ENCODE measurements at regions not wholly inside any gene's neighbourhood (a gene's known extent, or its start where the extent isn't known, plus 50 kb on each side); places are given as distances from the start of the nearest gene placed in this dataset.

DNA sequence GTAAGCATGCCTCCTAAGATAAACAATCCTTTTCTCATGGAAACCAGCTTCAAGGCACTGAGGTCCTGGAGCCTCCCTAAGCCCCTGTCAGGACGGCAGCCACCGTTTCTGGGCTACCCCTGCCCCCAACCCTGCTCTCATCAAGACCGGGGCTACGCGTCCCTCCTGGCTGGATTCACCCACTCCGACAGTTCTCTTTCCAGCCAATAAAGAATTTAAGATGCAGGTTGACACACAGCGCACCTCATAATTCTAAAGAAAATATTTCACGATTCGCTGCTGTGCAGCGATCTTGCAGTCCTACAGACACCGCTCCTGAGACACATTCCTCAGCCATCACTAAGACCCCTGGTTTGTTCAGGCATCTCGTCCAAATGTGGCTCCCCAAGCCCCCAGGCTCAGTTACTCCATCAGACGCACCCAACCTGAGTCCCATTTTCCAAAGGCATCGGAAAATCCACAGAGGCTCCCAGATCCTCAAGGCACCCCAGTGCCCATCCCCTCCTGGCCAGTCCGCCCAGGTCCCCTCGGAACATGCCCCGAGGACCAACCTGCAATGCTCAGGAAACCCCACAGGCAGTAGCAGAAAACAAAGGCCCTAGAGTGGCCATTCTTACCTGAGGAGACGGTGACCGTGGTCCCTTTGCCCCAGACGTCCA is 336.3 kb downstream of the TMEM121 start:
- DNase-seq (ENCODE audit: low read depth), result no peak
- TF ChIP-seq, protein P1, sequence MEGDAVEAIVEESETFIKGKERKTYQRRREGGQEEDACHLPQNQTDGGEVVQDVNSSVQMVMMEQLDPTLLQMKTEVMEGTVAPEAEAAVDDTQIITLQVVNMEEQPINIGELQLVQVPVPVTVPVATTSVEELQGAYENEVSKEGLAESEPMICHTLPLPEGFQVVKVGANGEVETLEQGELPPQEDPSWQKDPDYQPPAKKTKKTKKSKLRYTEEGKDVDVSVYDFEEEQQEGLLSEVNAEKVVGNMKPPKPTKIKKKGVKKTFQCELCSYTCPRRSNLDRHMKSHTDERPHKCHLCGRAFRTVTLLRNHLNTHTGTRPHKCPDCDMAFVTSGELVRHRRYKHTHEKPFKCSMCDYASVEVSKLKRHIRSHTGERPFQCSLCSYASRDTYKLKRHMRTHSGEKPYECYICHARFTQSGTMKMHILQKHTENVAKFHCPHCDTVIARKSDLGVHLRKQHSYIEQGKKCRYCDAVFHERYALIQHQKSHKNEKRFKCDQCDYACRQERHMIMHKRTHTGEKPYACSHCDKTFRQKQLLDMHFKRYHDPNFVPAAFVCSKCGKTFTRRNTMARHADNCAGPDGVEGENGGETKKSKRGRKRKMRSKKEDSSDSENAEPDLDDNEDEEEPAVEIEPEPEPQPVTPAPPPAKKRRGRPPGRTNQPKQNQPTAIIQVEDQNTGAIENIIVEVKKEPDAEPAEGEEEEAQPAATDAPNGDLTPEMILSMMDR (IDR thresholded peaks at IDR 0.05; ENCODE audit: control insufficient read depth, insufficient read depth, low read depth, low read length, missing control alignments), result no peak
- no peak overlapping the region for H3K4me3 ChIP-seq (ENCODE audit: control insufficient read depth, low read depth, low read length)

DNA sequence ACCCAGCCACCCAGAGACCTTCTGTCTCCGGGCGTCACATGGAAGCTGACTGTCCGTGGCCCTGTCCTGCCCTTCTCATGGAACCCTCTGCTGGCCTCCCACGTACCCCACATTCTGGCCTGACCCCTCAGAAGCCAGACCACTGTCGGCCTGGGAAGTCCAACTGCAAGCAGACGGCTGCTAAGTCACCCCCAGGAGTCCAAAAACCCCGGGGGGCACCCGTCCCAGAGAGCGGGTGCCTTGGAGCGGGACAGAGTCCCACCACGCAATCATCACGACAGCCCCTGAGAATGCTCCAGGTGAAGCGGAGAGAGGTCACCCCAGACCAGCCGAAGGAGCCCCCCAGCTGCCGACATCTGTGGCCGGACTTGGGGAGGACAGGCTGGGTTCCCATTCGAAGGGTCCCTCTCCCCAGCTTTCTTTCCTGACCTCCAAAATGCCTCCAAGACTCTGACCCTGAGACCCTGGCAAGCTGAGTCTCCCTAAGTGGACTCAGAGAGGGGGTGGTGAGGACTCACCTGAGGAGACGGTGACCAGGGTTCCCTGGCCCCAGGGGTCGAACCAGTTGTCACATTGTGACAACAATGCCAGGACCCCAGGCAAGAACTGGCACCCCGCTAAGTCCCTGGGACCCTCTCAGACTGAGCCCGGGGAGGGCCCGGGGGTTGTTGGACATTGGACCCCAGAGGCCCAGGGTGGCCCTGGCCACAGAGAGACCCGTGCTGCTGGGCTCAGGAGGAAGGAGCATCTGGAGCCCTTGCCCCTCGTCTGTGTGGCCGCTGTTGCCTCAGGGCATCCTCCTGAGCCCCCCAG is 337.1 kb downstream of the TMEM121 start:
- no peak overlapping the region for H3K4me3 ChIP-seq (ENCODE audit: control insufficient read depth, low read depth, low read length)
- TF ChIP-seq, protein P1 (IDR thresholded peaks at IDR 0.05; ENCODE audit: control insufficient read depth, insufficient read depth, low read depth, low read length, missing control alignments), result no peak
- no peak for DNase-seq (ENCODE audit: low read depth)

DNA sequence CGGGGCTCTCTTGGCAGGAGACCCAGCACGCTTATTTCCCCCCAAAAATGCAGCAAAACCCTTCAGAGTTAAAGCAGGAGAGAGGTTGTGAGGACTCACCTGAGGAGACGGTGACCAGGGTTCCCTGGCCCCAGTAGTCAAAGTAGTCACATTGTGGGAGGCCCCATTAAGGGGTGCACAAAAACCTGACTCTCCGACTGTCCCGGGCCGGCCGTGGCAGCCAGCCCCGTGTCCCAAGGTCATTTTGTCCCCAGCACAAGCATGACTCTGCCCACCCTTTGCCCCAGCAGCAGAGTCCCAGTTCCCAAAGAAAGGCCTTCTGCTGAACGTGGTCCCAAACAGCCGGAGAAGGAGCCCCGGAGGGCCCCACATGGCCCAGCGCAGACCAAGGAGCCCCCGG is 337.7 kb downstream of the TMEM121 start:
- DNase-seq (ENCODE audit: low read depth), result no peak
- TF ChIP-seq, protein P1 (IDR thresholded peaks at IDR 0.05; ENCODE audit: control insufficient read depth, insufficient read depth, low read depth, low read length, missing control alignments), result no peak
- no peak overlapping the region for H3K4me3 ChIP-seq (ENCODE audit: control insufficient read depth, low read depth, low read length)

DNA sequence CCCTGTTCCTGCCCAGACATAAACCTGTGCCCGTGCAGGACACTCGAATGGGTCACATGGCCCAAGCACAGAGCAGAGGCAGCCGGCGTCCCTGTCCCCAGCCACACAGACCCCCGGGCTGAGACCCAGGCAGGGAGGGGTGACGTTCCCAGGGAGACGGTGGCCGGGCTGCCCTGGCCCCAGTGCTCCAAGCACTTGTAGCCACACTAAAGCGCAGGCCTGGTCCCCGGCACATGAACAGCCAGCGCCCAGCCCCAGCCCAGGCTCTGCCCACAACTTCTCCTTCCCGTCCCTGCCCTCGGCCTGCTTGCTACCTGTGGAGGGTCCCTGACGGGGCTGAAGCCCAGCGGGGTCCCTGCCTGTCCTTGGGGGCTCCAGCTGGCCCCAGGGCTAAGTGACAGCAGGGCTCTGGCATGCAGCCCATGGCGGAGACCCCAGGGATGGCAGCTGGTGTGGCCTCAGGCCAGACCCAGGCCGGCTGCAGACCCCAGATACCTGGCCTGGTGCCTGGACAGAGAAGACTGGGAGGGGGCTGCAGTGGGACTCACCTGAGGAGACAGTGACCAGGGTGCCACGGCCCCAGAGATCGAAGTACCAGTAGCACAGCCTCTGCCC is 338.4 kb downstream of the TMEM121 start:
- TF ChIP-seq, protein P1 (IDR thresholded peaks at IDR 0.05; ENCODE audit: control insufficient read depth, insufficient read depth, low read depth, low read length, missing control alignments), result no peak

DNA sequence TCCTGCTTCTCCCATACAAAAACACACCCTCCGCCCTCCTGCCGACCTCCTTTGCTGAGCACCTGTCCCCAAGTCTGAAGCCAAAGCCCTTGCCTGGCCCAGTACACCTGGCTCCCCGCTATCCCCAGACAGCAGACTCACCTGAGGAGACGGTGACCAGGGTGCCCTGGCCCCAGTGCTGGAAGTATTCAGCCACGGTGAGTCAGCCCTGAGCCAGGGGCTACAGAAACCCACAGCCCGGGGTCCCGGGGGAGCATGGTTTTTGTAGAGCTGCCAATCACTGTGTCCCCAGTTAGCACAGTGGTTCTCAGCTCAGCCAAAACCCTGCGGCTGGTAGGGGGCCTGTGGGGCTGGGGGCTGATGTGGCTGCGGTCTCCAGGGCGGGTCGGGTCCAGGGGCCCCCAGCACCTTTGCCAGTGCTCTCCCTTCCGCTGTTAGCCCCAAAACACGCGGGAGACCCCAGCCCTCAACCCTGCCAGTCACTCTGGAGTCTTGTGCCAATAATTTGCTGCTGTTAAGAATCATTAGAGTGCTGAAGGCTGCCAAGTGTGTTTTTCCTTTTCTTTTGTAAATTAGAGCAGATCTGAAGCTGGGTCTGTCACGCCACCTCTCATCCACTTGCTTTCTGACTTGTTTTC is 339.0 kb downstream of the TMEM121 start:
- no peak overlapping the region for H3K4me3 ChIP-seq (ENCODE audit: control insufficient read depth, low read depth, low read length)
- TF ChIP-seq, protein P1 (IDR thresholded peaks at IDR 0.05; ENCODE audit: control insufficient read depth, insufficient read depth, low read depth, low read length, missing control alignments), result no peak
- DNase-seq (ENCODE audit: low read depth), result no peak

More for the DNA sequence above, 338.4 kb downstream of the TMEM121 start:
- no peak for DNase-seq (ENCODE audit: low read depth)
- no peak overlapping the region for H3K4me3 ChIP-seq (ENCODE audit: control insufficient read depth, low read depth, low read length)
